ENCODE measurements at regions not wholly inside any gene's neighbourhood (a gene's known extent, or its start where the extent isn't known, plus 50 kb on each side); places are given as distances from the start of the nearest gene placed in this dataset.

DNA sequence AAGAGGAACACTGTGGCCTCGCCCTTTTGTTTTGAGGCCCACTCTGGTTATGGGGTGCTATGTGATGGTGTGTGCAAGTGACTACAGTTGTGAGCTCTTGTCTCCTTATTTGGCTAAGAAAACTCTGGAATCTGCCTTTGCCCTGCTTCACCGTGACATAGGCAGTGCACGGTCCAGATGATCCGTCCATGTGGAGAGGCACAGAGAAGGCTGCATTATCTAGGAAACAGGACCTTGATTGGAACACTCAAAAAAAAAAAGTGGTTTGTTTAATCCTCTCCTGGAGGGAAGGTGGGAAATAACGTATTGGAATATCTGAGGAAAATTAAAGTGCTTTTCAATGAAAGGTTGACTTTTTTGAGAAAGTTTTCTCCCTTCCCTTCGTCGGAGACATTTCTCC is 233.3 kb downstream of the CHD9NB start:
- Histone ChIP-seq H3K4me1 (peaks cover 10% of the 10 kb centered on the region), H3K4me3 (no peak overlapping the region), H3K27ac (no peak overlapping the region), H3K9me3 (ENCODE audit: low read depth) (no peaks in the 10 kb centered on the region), H3K27me3 (no peaks in the 10 kb centered on the region), H4K20me1 (ENCODE audit: low read depth) (no peaks in the 10 kb centered on the region), H3K4me2 (peak overlapping the region; percentile 52), H3K9ac (no peak overlapping the region), H3F3A (ENCODE audit: low read depth) (no peaks in the 10 kb centered on the region), H3K36me3 (no peaks in the 10 kb centered on the region), H2AFZ (replicated peaks) (peak overlapping the region; percentile 8), H3K79me2 (ENCODE audit: low read depth) (no peaks in the 10 kb centered on the region)
- Mint-ChIP-seq H3K27me3 (ENCODE audit: insufficient read depth, low read depth) (peaks cover 6% of the 10 kb centered on the region), H3K9me3 (peaks cover 8% of the 10 kb centered on the region), H3K4me1 (peaks cover 8% of the 10 kb centered on the region), H3K4me3 (no peak overlapping the region), H3K36me3 (no peaks in the 10 kb centered on the region), H3K27ac (peak overlapping the region; percentile 70)
- DNase-seq (ENCODE audit: low spot score): no peak
- TF ChIP-seq EZH2 (IDR thresholded peaks at IDR 0.05) (no peak), EZH2phosphoT487 (IDR thresholded peaks at IDR 0.05) (no peak)
- TF ChIP-seq, protein P1, sequence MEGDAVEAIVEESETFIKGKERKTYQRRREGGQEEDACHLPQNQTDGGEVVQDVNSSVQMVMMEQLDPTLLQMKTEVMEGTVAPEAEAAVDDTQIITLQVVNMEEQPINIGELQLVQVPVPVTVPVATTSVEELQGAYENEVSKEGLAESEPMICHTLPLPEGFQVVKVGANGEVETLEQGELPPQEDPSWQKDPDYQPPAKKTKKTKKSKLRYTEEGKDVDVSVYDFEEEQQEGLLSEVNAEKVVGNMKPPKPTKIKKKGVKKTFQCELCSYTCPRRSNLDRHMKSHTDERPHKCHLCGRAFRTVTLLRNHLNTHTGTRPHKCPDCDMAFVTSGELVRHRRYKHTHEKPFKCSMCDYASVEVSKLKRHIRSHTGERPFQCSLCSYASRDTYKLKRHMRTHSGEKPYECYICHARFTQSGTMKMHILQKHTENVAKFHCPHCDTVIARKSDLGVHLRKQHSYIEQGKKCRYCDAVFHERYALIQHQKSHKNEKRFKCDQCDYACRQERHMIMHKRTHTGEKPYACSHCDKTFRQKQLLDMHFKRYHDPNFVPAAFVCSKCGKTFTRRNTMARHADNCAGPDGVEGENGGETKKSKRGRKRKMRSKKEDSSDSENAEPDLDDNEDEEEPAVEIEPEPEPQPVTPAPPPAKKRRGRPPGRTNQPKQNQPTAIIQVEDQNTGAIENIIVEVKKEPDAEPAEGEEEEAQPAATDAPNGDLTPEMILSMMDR (IDR thresholded peaks at IDR 0.05): no peak

DNA sequence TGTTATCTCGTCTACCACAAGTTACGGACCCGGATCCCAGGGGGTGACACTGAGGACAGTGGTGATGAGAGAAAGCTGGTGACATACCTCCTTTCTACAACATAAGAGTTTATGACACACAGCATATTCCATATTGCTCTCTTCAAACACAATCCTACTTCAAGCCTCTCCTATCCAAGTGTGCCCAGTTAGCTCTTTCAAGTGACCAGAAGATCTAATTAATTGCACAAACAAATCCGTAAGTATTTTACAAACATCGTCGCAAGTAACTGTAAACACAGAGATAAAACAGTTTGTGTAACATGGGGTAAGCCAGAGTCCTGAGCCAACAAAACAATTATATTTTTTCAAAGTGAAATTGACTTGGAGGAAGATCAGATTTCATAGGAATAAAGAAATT is 235.0 kb downstream of the CHD9NB start:
- peaks cover 20% of the 10 kb centered on the region for H3K9me3 Mint-ChIP-seq
- H2AFZ ChIP-seq (replicated peaks): no peak overlapping the region
- no peak overlapping the region for H3K9ac ChIP-seq
- H4K20me1 ChIP-seq (ENCODE audit: low read depth): no peaks in the 10 kb centered on the region
- H3K4me3 ChIP-seq: no peak overlapping the region
- H3K36me3 Mint-ChIP-seq: no peaks in the 10 kb centered on the region
- no peaks in the 10 kb centered on the region for H3K36me3 ChIP-seq
- no peak for DNase-seq (ENCODE audit: low spot score)
- peaks cover 6% of the 10 kb centered on the region for H3K27me3 Mint-ChIP-seq (ENCODE audit: insufficient read depth, low read depth)
- no peak overlapping the region for H3K4me2 ChIP-seq
- no peak overlapping the region for H3K4me3 Mint-ChIP-seq
- no peaks in the 10 kb centered on the region for H3K79me2 ChIP-seq (ENCODE audit: low read depth)
- H3K4me1 Mint-ChIP-seq: peaks cover 16% of the 10 kb centered on the region
- TF ChIP-seq EZH2 (IDR thresholded peaks at IDR 0.05) (no peak), EZH2phosphoT487 (IDR thresholded peaks at IDR 0.05) (no peak)
- TF ChIP-seq, protein P1 (IDR thresholded peaks at IDR 0.05): no peak
- no peaks in the 10 kb centered on the region for H3F3A ChIP-seq (ENCODE audit: low read depth)
- H3K27me3 ChIP-seq: no peaks in the 10 kb centered on the region
- no peak overlapping the region for H3K27ac Mint-ChIP-seq
- H3K4me1 ChIP-seq: peaks cover 10% of the 10 kb centered on the region
- H3K27ac ChIP-seq: no peak overlapping the region
- no peaks in the 10 kb centered on the region for H3K9me3 ChIP-seq (ENCODE audit: low read depth)

- no peak overlapping the region for H3K4me3 ChIP-seq
- H3K36me3 ChIP-seq: no peaks in the 10 kb centered on the region
- no peaks in the 10 kb centered on the region for H3F3A ChIP-seq (ENCODE audit: low read depth)
- no peaks in the 10 kb centered on the region for H4K20me1 ChIP-seq (ENCODE audit: low read depth)
- DNase-seq (ENCODE audit: low spot score): no peak
- H3K27ac Mint-ChIP-seq: no peak overlapping the region
- peaks cover 6% of the 10 kb centered on the region for H3K27me3 Mint-ChIP-seq (ENCODE audit: insufficient read depth, low read depth)
- H3K27me3 ChIP-seq: no peaks in the 10 kb centered on the region
- peaks cover 19% of the 10 kb centered on the region for H3K4me1 Mint-ChIP-seq
- TF ChIP-seq EZH2 (IDR thresholded peaks at IDR 0.05) (no peak), EZH2phosphoT487 (IDR thresholded peaks at IDR 0.05) (no peak)
- TF ChIP-seq, protein P1 (IDR thresholded peaks at IDR 0.05): no peak
- no peak overlapping the region for H3K4me2 ChIP-seq
- H3K9me3 Mint-ChIP-seq: peaks cover 20% of the 10 kb centered on the region
- H3K27ac ChIP-seq: no peak overlapping the region
- no peak overlapping the region for H3K9ac ChIP-seq
- H3K4me1 ChIP-seq: peaks cover 10% of the 10 kb centered on the region
- H2AFZ ChIP-seq (replicated peaks): no peak overlapping the region
- no peak overlapping the region for H3K4me3 Mint-ChIP-seq
- H3K36me3 Mint-ChIP-seq: no peaks in the 10 kb centered on the region
- no peaks in the 10 kb centered on the region for H3K9me3 ChIP-seq (ENCODE audit: low read depth)
- no peaks in the 10 kb centered on the region for H3K79me2 ChIP-seq (ENCODE audit: low read depth)
These were observed 235.7 kb downstream of the CHD9NB start for GRCh38 chr16:52816993-52817392.

Measured in neural progenitor cell (in vitro differentiated cells).